PC-3 (cell line): ENCODE measurements at regions not wholly inside any gene's neighbourhood (a gene's known extent, or its start where the extent isn't known, plus 50 kb on each side); places are given as distances from the start of the nearest gene placed in this dataset.

Experiments used
- ATAC-seq: fragments of 200-7000 bp; cut with Tn5 transposase; 2 replicates; pipeline ENCODE4 v1.9.1; 2020; ENCODE audit warnings: mild to moderate bottlenecking, moderate library complexity
- BruUV-seq: library from RNA; stranded (reverse); fragments of 400-500 nt; replicated peaks from 2 replicates; lab custom pipeline; 2021; lab: Mats Ljungman, UMichigan
- CTCF ChIA-PET: fragments of 300-600 bp; sonication (Branson Sonifier 250); formaldehyde crosslinking; loops from one replicate; lab custom pipeline; 2022; ENCODE audit warnings: antibody characterized with exemption; lab: Charles Lee
- POLR2A ChIA-PET: fragments of 300-600 bp; sonication (Branson Sonifier 250); formaldehyde crosslinking; loops from one replicate; lab custom pipeline; 2022; ENCODE audit warnings: antibody characterized with exemption; ENCODE audit not compliant: unreplicated experiment; lab: Charles Lee
- DNase-seq: peaks from one replicate; pipeline ENCODE4 v3.0.0-alpha.2; 2015
- H2AFZ ChIP-seq: fragments of 300-600 bp; sonication (generic); 2 replicates; pipeline ENCODE4 v1.6.0; 2016; ENCODE audit warnings: antibody characterized with exemption, low read length
- H3F3A ChIP-seq: fragments of 300-600 bp; sonication (generic); one replicate; pipeline ENCODE4 v1.6.0; 2017; ENCODE audit warnings: antibody characterized with exemption, low read length, control low read depth, mild to moderate bottlenecking; ENCODE audit not compliant: unreplicated experiment
- H3K27ac ChIP-seq: fragments of 300-600 bp; sonication (generic); 2 replicates; pipeline ENCODE4 v1.5.1; 2016; ENCODE audit warnings: mild to moderate bottlenecking, low read length
- H3K27me3 ChIP-seq: fragments of 300-600 bp; sonication (generic); 2 replicates; pipeline ENCODE4 v1.6.1; 2016; ENCODE audit warnings: low read length, mixed read lengths
- H3K36me3 ChIP-seq: fragments of 300-600 bp; sonication (generic); 2 replicates; pipeline ENCODE4 v1.6.1; 2016; ENCODE audit warnings: low read depth, mixed run types, low read length, mixed read lengths
- H3K4me1 ChIP-seq: fragments of 300-600 bp; sonication (generic); 2 replicates; pipeline ENCODE4 v1.5.1; 2016; ENCODE audit warnings: low read length; ENCODE audit not compliant: insufficient read depth
- H3K4me2 ChIP-seq: fragments of 300-600 bp; sonication (generic); 2 replicates; pipeline ENCODE4 v1.6.0; 2016; ENCODE audit warnings: low read length
- H3K4me3 ChIP-seq: fragments of 300-600 bp; sonication (generic); 2 replicates; pipeline ENCODE4 v1.5.1; 2016; ENCODE audit warnings: mild to moderate bottlenecking, low read length, mixed read lengths
- H3K79me2 ChIP-seq: fragments of 300-600 bp; sonication (generic); 2 replicates; pipeline ENCODE4 v1.6.1; 2017; ENCODE audit warnings: low read length, mixed read lengths
- H3K9ac ChIP-seq: fragments of 300-600 bp; sonication (generic); 2 replicates; pipeline ENCODE4 v1.6.0; 2016; ENCODE audit warnings: mild to moderate bottlenecking, low read length
- H3K9me2 ChIP-seq: fragments of 300-600 bp; sonication (generic); replicated peaks from 2 replicates; pipeline ENCODE4 v1.6.1; 2016; ENCODE audit warnings: mixed run types, low read length, mixed read lengths
- H3K9me3 ChIP-seq: fragments of 300-600 bp; sonication (generic); 2 replicates; pipeline ENCODE4 v1.6.1; 2016; ENCODE audit warnings: low read length, mixed read lengths
- H4K20me1 ChIP-seq: fragments of 300-600 bp; sonication (generic); 2 replicates; pipeline ENCODE4 v1.6.1; 2016; ENCODE audit warnings: low read length, mixed read lengths
- CTCF ChIP-seq: fragments of 300-600 bp; sonication (generic); conservative IDR thresholded peaks from 2 replicates; pipeline ENCODE4 v1.5.1; 2017; ENCODE audit warnings: antibody characterized with exemption, low read depth, mild to moderate bottlenecking, low read length
- EZH2 ChIP-seq: fragments of 300-600 bp; sonication (generic); IDR thresholded peaks from one replicate; pipeline ENCODE4 v1.6.1; 2017; ENCODE audit warnings: antibody characterized with exemption, mild to moderate bottlenecking, low read length; ENCODE audit not compliant: unreplicated experiment
- EZH2phosphoT487 ChIP-seq: fragments of 300-600 bp; sonication (generic); IDR thresholded peaks from 2 replicates; pipeline ENCODE4 v1.6.1; 2018; ENCODE audit warnings: mild to moderate bottlenecking, antibody characterized with exemption, low read length, borderline replicate concordance
- intact Hi-C: fragments of 100-400 bp; cut with micrococcal nuclease; formaldehyde crosslinking; loops from 2 replicates; pipeline ENCODE4 v1.9.0; 2023

GRCh38 chr12:119258556-119258955 is 76.0 kb upstream of the CCDC60 start:
- no peak overlapping the region for H3K4me2 ChIP-seq
- CTCF ChIA-PET = no interaction called here
- H3K27ac ChIP-seq = no peak overlapping the region
- intact Hi-C loops = no loop called here
- no peak overlapping the region for H2AFZ ChIP-seq
- H3K36me3 ChIP-seq = no peaks in the 10 kb centered on the region
- H3K79me2 ChIP-seq = no peaks in the 10 kb centered on the region
- H3K4me1 ChIP-seq = no peaks in the 10 kb centered on the region
- no TSS peak for BruUV-seq
- H3K4me3 ChIP-seq = no peak overlapping the region
- H3K9ac ChIP-seq = no peak overlapping the region
- H4K20me1 ChIP-seq = no peaks in the 10 kb centered on the region
- no peaks in the 10 kb centered on the region for H3K9me2 ChIP-seq
- no peak for TF ChIP-seq CTCF
- no peak for TF ChIP-seq EZH2
- no peak for TF ChIP-seq EZH2phosphoT487
- no peak for DNase-seq
- H3F3A ChIP-seq = no peaks in the 10 kb centered on the region
- ATAC-seq = no peak
- H3K9me3 ChIP-seq = no peaks in the 10 kb centered on the region
- POLR2A ChIA-PET = interaction anchor here (0.7 kb wide), 1 partner anchor 58 kb away, joined by 4 read pairs; no protein-coding TSS in a partner anchor
- no peaks in the 10 kb centered on the region; the same call in 1 of the 2 replicates for H3K27me3 ChIP-seq

GRCh38 chr12:119259484-119259883 is 75.0 kb upstream of the CCDC60 start:
- Histone ChIP-seq H3K4me1 (no peaks in the 10 kb centered on the region), H2AFZ (no peak overlapping the region), H3K27ac (no peak overlapping the region), H3F3A (no peaks in the 10 kb centered on the region), H3K4me2 (no peak overlapping the region), H3K9me2 (no peaks in the 10 kb centered on the region), H3K79me2 (no peaks in the 10 kb centered on the region), H3K4me3 (no peak overlapping the region), H4K20me1 (no peaks in the 10 kb centered on the region), H3K9ac (no peak overlapping the region), H3K36me3 (no peaks in the 10 kb centered on the region), H3K9me3 (no peaks in the 10 kb centered on the region), H3K27me3 (no peaks in the 10 kb centered on the region; the same call in 1 of the 2 replicates)
- intact Hi-C loops = no loop called here
- no peak for ATAC-seq
- TF ChIP-seq EZH2phosphoT487 = no peak
- no peak for TF ChIP-seq CTCF
- no peak for TF ChIP-seq EZH2
- no peak for DNase-seq
- BruUV-seq = no TSS peak
- ChIA-PET CTCF (no interaction called here), POLR2A (no interaction called here)

GRCh38 chr12:119262388-119262787 is 72.1 kb upstream of the CCDC60 start:
- no peaks in the 10 kb centered on the region for H3K4me1 ChIP-seq
- ATAC-seq (no peak), DNase-seq (no peak)
- CTCF ChIA-PET = no interaction called here
- POLR2A ChIA-PET = no interaction called here
- H3K4me2 ChIP-seq = no peak overlapping the region
- no peaks in the 10 kb centered on the region for H4K20me1 ChIP-seq
- no peaks in the 10 kb centered on the region; the same call in 1 of the 2 replicates for H3K27me3 ChIP-seq
- intact Hi-C loops = no loop called here
- no peak overlapping the region for H2AFZ ChIP-seq
- H3K79me2 ChIP-seq = no peaks in the 10 kb centered on the region
- no peak overlapping the region for H3K27ac ChIP-seq
- H3K4me3 ChIP-seq = no peak overlapping the region
- no peak overlapping the region for H3K9ac ChIP-seq
- no peaks in the 10 kb centered on the region for H3F3A ChIP-seq
- no peaks in the 10 kb centered on the region for H3K36me3 ChIP-seq
- H3K9me2 ChIP-seq = no peaks in the 10 kb centered on the region
- H3K9me3 ChIP-seq = no peaks in the 10 kb centered on the region
- TF ChIP-seq EZH2 (no peak), CTCF (no peak), EZH2phosphoT487 (no peak)
- no TSS peak for BruUV-seq
